ENCODE measurements at regions not wholly inside any gene's neighbourhood (a gene's known extent, or its start where the extent isn't known, plus 50 kb on each side); places are given as distances from the start of the nearest gene placed in this dataset.

GRCh38 chr2:57987835-57988573 lies 58.6 kb upstream of the VRK2 start:
- peak; percentile 56 to 61 for ATAC-seq

GRCh38 chr2:57990118-57990725 lies 56.4 kb upstream of the VRK2 start:
- ATAC-seq = no peak
